ENCODE measurements at regions not wholly inside any gene's neighbourhood (a gene's known extent, or its start where the extent isn't known, plus 50 kb on each side); places are given as distances from the start of the nearest gene placed in this dataset.

GRCh38 chr14:23725528-23725927 lies 89.4 kb downstream of the DHRS2 start:
- WGBS (ENCODE audit: extremely low coverage, insufficient read length, low lambda C conversion rate), result no CpG with 5 or more reads among the region's 3 CpGs
- H4K91ac ChIP-seq (ENCODE audit: insufficient read length, low read depth, low read length), result no peak overlapping the region
- peaks cover 1% of the 10 kb centered on the region; the same call in 1 of the 2 replicates for H3K27me3 Mint-ChIP-seq (ENCODE audit: low read depth)
- H3K4me1 Mint-ChIP-seq, result no peaks in the 10 kb centered on the region
- H3K27ac ChIP-seq (ENCODE audit: insufficient read length, low read depth, low read length), result no peak overlapping the region
- H3K18ac ChIP-seq (ENCODE audit: insufficient read length, low read depth, low read length), result no peak overlapping the region
- H4K20me1 ChIP-seq (ENCODE audit: control insufficient read depth, insufficient read depth, insufficient read length), result no peaks in the 10 kb centered on the region
- H3K27me3 ChIP-seq (ENCODE audit: insufficient read depth, low read length), result no peaks in the 10 kb centered on the region
- TF ChIP-seq, protein P1, sequence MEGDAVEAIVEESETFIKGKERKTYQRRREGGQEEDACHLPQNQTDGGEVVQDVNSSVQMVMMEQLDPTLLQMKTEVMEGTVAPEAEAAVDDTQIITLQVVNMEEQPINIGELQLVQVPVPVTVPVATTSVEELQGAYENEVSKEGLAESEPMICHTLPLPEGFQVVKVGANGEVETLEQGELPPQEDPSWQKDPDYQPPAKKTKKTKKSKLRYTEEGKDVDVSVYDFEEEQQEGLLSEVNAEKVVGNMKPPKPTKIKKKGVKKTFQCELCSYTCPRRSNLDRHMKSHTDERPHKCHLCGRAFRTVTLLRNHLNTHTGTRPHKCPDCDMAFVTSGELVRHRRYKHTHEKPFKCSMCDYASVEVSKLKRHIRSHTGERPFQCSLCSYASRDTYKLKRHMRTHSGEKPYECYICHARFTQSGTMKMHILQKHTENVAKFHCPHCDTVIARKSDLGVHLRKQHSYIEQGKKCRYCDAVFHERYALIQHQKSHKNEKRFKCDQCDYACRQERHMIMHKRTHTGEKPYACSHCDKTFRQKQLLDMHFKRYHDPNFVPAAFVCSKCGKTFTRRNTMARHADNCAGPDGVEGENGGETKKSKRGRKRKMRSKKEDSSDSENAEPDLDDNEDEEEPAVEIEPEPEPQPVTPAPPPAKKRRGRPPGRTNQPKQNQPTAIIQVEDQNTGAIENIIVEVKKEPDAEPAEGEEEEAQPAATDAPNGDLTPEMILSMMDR (conservative IDR thresholded peaks at IDR 0.05), result no peak
- H3K9ac ChIP-seq (ENCODE audit: extremely low read depth, insufficient read length, low read length), result no peak overlapping the region
- no peak overlapping the region for H3K4me3 Mint-ChIP-seq
- H3K36me3 Mint-ChIP-seq (ENCODE audit: insufficient read depth in 1 of 3, low read depth in 3 of 3), result peaks cover 0 to 4% (median 0%) of the 10 kb centered on the region in 3 experiments; a peak in 2 of 7 replicates
- H3K23ac ChIP-seq (ENCODE audit: insufficient read length, low read depth, low read length), result no peak overlapping the region
- H3K9me3 ChIP-seq (ENCODE audit: control insufficient read depth, low read depth, low read length), result no peaks in the 10 kb centered on the region
- H2BK5ac ChIP-seq (ENCODE audit: insufficient read length, low read length), result no peak overlapping the region
- no peaks in the 10 kb centered on the region for H3K4me1 ChIP-seq (ENCODE audit: insufficient read depth, low read length)
- no peak overlapping the region for H2BK20ac ChIP-seq (ENCODE audit: low read depth, low read length, poor library complexity, severe bottlenecking)
- no peak overlapping the region for H4K5ac ChIP-seq (ENCODE audit: insufficient read length, low read depth, low read length)
- no peak overlapping the region for H4K8ac ChIP-seq (replicated peaks; ENCODE audit: insufficient read length, low read depth, low read length)
- H2BK12ac ChIP-seq (ENCODE audit: insufficient read length, low read depth, low read length), result no peak overlapping the region
- no peak overlapping the region for H3K4me2 ChIP-seq (ENCODE audit: insufficient read depth, insufficient read length, low read length)
- H3K79me2 ChIP-seq (ENCODE audit: insufficient read depth, low read length), result no peaks in the 10 kb centered on the region
- no peak overlapping the region for H2BK120ac ChIP-seq (ENCODE audit: low read depth, low read length, poor library complexity, severe bottlenecking)
- H3T11ph ChIP-seq (ENCODE audit: low read length), result no peak overlapping the region
- H3K79me1 ChIP-seq (ENCODE audit: insufficient read depth, low read depth, low read length, poor library complexity, severe bottlenecking), result no peaks in the 10 kb centered on the region
- no peak overlapping the region for H3K14ac ChIP-seq (ENCODE audit: insufficient read depth, low read length)
- no peak overlapping the region for H3K56ac ChIP-seq (ENCODE audit: insufficient read length, low read depth, low read length)
- H3K4ac ChIP-seq (ENCODE audit: low read depth, low read length), result no peak overlapping the region
- H2AFZ ChIP-seq (ENCODE audit: low read length), result no peak overlapping the region
- H3K27ac Mint-ChIP-seq, result no peak overlapping the region
- H3K23me2 ChIP-seq (ENCODE audit: insufficient read length, low read depth, low read length, poor library complexity, severe bottlenecking), result no peaks in the 10 kb centered on the region
- no peak for DNase-seq
- peaks cover 0 to 47% of the 10 kb centered on the region in 2 experiments; a peak in 2 of 5 replicates for H3K9me3 Mint-ChIP-seq
- H2AK5ac ChIP-seq (ENCODE audit: insufficient read length, low read length), result no peak overlapping the region
- no peak overlapping the region for H2BK15ac ChIP-seq (ENCODE audit: low read depth, low read length)
